Esophagus muscularis mucosa (tissue), 3 donors: ENCODE measurements at regions not wholly inside any gene's neighbourhood (a gene's known extent, or its start where the extent isn't known, plus 50 kb on each side); places are given as distances from the start of the nearest gene placed in this dataset.

Source experiments
- POLR2A ChIP-seq: fragments of 450-650 bp; IDR thresholded peaks from one replicate; pipeline ENCODE4 v1.6.1; 2017; ENCODE audit warnings: antibody characterized with exemption, moderate library complexity, mild to moderate bottlenecking, low read depth
- POLR2AphosphoS5 ChIP-seq, 2 donors: sonication (generic); formaldehyde crosslinking; IDR thresholded peaks; one replicate each; pipeline ENCODE4 v1.6.1; 2017; ENCODE audit warnings: antibody characterized with exemption in 2 of 2
- TF ChIP-seq, protein P1 (sequence below), 3 experiments: fragments of 200-600 bp in 2 of 3; fragments of 450-650 bp in 1 of 3; sonication (generic) in 2 of 3; IDR thresholded peaks; one replicate each; pipeline ENCODE4 v1.5.1; 2017 to 2019; ENCODE audit warnings: antibody characterized with exemption in 3 of 3, mild to moderate bottlenecking in 2 of 3, moderate library complexity in 1 of 3

DNA sequence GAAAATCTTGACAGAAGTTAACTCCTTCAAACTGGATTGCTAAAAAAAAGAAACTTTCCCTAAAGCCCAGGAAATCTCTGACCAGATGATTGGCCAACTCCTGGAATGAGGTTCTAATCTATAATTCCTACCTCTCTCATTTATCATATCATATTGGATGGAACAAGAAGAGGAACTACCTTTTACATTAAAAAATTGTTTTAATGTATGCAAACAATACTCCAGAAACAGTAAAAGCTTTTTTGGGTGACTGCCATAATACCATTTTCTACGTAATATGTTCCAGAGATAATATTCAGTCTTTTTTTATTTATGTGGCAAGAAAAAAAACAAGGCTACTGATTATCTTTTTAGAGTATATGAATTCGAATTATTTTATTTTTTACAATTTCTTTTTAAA lies 204.4 kb downstream of the TUSC7 start:
- TF ChIP-seq POLR2A = no peak
- TF ChIP-seq, protein P1, sequence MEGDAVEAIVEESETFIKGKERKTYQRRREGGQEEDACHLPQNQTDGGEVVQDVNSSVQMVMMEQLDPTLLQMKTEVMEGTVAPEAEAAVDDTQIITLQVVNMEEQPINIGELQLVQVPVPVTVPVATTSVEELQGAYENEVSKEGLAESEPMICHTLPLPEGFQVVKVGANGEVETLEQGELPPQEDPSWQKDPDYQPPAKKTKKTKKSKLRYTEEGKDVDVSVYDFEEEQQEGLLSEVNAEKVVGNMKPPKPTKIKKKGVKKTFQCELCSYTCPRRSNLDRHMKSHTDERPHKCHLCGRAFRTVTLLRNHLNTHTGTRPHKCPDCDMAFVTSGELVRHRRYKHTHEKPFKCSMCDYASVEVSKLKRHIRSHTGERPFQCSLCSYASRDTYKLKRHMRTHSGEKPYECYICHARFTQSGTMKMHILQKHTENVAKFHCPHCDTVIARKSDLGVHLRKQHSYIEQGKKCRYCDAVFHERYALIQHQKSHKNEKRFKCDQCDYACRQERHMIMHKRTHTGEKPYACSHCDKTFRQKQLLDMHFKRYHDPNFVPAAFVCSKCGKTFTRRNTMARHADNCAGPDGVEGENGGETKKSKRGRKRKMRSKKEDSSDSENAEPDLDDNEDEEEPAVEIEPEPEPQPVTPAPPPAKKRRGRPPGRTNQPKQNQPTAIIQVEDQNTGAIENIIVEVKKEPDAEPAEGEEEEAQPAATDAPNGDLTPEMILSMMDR (IDR thresholded peaks at IDR 0.05) = no peak
- no peak for TF ChIP-seq POLR2AphosphoS5 (IDR thresholded peaks at IDR 0.05)
